ENCODE measurements at regions not wholly inside any gene's neighbourhood (a gene's known extent, or its start where the extent isn't known, plus 50 kb on each side); places are given as distances from the start of the nearest gene placed in this dataset.
A peak's percentile ranks its signal among the peaks of the same experiment; 100 is the strongest.

DNA sequence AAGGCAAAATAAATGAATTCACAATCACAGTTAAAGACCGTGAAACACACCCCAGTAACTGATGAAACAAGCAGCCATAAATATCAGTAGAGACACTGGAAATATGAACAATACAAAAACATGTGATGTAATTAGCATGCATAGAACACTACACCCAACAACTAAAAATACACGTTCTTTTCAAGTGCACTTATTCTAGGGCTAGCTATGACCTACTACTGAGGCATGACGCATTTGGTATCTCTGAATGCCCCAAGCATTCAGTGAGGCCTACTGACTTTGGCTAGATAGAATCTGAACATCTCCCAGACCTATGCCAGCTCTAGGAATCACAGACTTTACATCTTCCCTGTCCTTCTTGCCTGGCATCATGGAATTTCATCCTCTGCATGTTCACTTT lies 450.0 kb upstream of the ID2 start:
- Histone ChIP-seq H3K27me3 (ENCODE audit: control insufficient read depth, insufficient read depth, low read length) (no peaks in the 10 kb centered on the region), H3K4me1 (ENCODE audit: control insufficient read depth, insufficient read depth, low read length) (no peaks in the 10 kb centered on the region), H3K4me3 (ENCODE audit: low read length) (no peak overlapping the region), H3K36me3 (ENCODE audit: control insufficient read depth, insufficient read depth, low read length) (no peaks in the 10 kb centered on the region), H3K9me3 (ENCODE audit: control insufficient read depth, low read depth, low read length) (no peaks in the 10 kb centered on the region), H3K27ac (ENCODE audit: low read length) (no peak overlapping the region)
- 100% methylated on average over 1 of the region's 3 CpGs for WGBS (ENCODE audit: insufficient coverage, low lambda C conversion rate)
- DNase-seq: no peak

DNA sequence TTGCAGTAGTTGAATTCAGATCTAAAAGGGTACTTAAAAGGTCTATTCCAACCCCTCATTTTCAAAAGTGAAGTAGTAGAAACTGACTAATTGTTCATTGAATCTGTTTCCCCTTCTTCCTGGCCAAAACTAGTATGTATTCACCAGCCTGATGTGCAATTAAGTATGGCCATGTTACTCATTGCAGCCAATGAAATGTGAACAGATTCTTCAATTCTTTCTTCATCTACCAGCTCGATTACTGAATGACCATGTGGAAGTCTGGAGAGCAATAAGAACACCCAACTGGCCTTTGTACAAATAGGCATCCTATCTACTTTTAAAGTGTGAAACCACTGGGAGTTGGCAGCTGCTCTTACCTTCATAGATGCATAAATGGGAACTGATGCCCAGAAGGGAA lies 449.0 kb upstream of the ID2 start:
- Histone ChIP-seq H3K27me3 (ENCODE audit: control insufficient read depth, insufficient read depth, low read length) (no peaks in the 10 kb centered on the region), H3K4me3 (ENCODE audit: low read length) (no peak overlapping the region), H3K9me3 (ENCODE audit: control insufficient read depth, low read depth, low read length) (no peaks in the 10 kb centered on the region), H3K27ac (ENCODE audit: low read length) (no peak overlapping the region), H3K36me3 (ENCODE audit: control insufficient read depth, insufficient read depth, low read length) (no peaks in the 10 kb centered on the region), H3K4me1 (ENCODE audit: control insufficient read depth, insufficient read depth, low read length) (no peaks in the 10 kb centered on the region)
- WGBS (ENCODE audit: insufficient coverage, low lambda C conversion rate): no CpG with 5 or more reads among the region's 1 CpG
- DNase-seq: no peak

DNA sequence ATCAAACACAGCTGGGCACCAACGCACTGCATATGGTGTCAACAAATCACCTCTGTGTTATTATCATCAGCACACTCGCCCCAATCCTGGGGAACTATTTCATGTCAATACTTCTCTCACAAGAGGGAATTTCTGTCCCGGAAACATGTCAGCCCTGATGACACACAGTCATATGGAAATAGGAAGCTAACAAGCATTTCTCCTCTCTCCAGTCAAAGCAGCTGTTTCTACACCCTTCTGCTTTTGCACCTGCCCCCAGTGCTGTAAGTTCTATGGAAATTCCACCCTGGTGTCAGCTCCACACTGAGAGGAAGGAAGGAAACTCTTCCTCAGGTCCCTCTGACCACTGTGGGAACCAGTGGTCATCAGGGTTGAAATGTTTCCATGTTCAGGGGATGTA lies 447.6 kb upstream of the ID2 start:
- Histone ChIP-seq H3K27ac (ENCODE audit: low read length) (no peak overlapping the region), H3K4me1 (ENCODE audit: control insufficient read depth, insufficient read depth, low read length) (peaks cover 8% of the 10 kb centered on the region), H3K4me3 (ENCODE audit: low read length) (no peak overlapping the region), H3K36me3 (ENCODE audit: control insufficient read depth, insufficient read depth, low read length) (no peaks in the 10 kb centered on the region), H3K27me3 (ENCODE audit: control insufficient read depth, insufficient read depth, low read length) (no peaks in the 10 kb centered on the region), H3K9me3 (ENCODE audit: control insufficient read depth, low read depth, low read length) (no peaks in the 10 kb centered on the region)
- DNase-seq: no peak
- no CpG with 5 or more reads among the region's 3 CpGs for WGBS (ENCODE audit: insufficient coverage, low lambda C conversion rate)

DNA sequence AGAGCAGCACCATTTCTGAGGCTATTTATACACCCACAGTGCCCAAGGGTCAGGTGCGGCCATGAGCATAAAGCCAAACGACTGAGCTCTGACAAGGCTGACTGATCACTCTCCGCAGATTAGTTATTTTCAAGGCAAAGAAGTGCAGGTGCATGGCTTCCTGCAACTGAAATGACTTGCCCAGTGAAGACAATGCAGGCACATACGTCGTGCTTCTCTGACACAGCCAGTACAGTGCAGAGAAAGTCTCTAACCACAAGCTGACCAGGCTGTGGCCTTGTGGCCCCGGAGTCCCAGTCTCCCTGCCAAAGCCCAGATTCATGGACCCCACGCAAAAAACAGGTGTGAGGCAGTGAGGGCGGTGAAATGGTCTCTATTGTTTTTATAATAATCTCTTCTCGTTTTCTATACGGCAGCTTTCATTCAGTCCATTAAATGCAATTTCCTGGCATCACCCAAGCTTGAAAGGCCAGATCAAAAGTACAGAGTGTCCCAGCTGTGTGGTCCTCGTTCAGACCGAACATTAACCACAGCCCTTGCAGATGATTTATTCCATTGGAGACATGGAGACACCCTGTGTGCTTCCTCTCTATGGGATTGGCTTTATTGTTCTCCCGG lies 447.0 kb upstream of the ID2 start:
- WGBS (ENCODE audit: insufficient coverage, low lambda C conversion rate): no CpG with 5 or more reads among the region's 13 CpGs
- no peaks in the 10 kb centered on the region for H3K36me3 ChIP-seq (ENCODE audit: control insufficient read depth, insufficient read depth, low read length)
- no peak overlapping the region for H3K27ac ChIP-seq (ENCODE audit: low read length)
- H3K4me3 ChIP-seq (ENCODE audit: low read length): no peak overlapping the region
- no peak for DNase-seq
- peaks cover 9% of the 10 kb centered on the region for H3K4me1 ChIP-seq (ENCODE audit: control insufficient read depth, insufficient read depth, low read length)
- H3K27me3 ChIP-seq (ENCODE audit: control insufficient read depth, insufficient read depth, low read length): no peaks in the 10 kb centered on the region
- no peaks in the 10 kb centered on the region for H3K9me3 ChIP-seq (ENCODE audit: control insufficient read depth, low read depth, low read length)

DNA sequence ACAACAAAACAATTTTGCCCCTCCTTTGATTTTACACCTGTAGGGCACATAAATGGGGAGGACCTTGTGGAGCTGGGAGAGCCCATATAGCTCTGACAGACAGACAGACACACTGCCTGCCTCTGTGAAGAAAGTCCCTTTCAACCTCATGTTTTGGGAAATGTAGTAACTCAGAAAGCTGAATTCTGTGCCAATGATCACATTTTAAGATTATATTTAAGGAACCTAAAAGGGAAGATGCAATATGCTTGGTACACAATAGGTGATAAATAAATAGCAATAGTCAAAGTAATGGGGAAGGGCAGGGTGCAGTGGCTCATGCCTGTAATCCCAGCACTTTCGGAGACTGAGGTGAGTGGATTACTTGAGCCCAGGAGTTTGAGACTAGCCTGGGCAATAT lies 446.4 kb upstream of the ID2 start:
- no peaks in the 10 kb centered on the region for H3K9me3 ChIP-seq (ENCODE audit: control insufficient read depth, low read depth, low read length)
- H3K36me3 ChIP-seq (ENCODE audit: control insufficient read depth, insufficient read depth, low read length): no peaks in the 10 kb centered on the region
- H3K4me1 ChIP-seq (ENCODE audit: control insufficient read depth, insufficient read depth, low read length): peaks cover 9% of the 10 kb centered on the region
- WGBS (ENCODE audit: insufficient coverage, low lambda C conversion rate): 100% methylated on average over 1 of the region's 1 CpG
- no peak for DNase-seq
- H3K4me3 ChIP-seq (ENCODE audit: low read length): no peak overlapping the region
- H3K27ac ChIP-seq (ENCODE audit: low read length): no peak overlapping the region
- no peaks in the 10 kb centered on the region for H3K27me3 ChIP-seq (ENCODE audit: control insufficient read depth, insufficient read depth, low read length)

DNA sequence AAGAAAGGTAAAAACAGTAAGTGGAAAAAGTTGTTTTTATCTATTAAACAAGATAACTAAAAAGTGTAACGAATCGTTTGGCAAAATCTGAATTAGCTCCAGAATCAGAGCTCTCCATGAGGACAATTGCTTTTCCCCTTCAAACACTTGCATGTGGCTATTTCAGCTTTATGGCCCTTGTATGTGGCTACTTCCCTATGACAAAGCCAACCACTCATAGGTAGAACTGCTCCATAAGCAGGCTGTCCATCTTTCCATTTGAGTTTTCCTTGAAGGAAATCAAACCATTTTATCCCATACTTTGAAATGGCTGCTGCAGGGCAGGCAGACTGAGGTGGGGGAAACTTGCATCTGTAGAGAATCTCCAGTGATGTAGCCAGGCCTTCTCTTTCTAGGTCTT lies 445.5 kb upstream of the ID2 start:
- Histone ChIP-seq H3K36me3 (ENCODE audit: control insufficient read depth, insufficient read depth, low read length) (no peaks in the 10 kb centered on the region), H3K4me1 (ENCODE audit: control insufficient read depth, insufficient read depth, low read length) (peaks cover 9% of the 10 kb centered on the region), H3K9me3 (ENCODE audit: control insufficient read depth, low read depth, low read length) (no peaks in the 10 kb centered on the region), H3K4me3 (ENCODE audit: low read length) (no peak overlapping the region), H3K27ac (ENCODE audit: low read length) (no peak overlapping the region), H3K27me3 (ENCODE audit: control insufficient read depth, insufficient read depth, low read length) (no peaks in the 10 kb centered on the region)
- DNase-seq: no peak
- no CpG with 5 or more reads among the region's 2 CpGs for WGBS (ENCODE audit: insufficient coverage, low lambda C conversion rate)

DNA sequence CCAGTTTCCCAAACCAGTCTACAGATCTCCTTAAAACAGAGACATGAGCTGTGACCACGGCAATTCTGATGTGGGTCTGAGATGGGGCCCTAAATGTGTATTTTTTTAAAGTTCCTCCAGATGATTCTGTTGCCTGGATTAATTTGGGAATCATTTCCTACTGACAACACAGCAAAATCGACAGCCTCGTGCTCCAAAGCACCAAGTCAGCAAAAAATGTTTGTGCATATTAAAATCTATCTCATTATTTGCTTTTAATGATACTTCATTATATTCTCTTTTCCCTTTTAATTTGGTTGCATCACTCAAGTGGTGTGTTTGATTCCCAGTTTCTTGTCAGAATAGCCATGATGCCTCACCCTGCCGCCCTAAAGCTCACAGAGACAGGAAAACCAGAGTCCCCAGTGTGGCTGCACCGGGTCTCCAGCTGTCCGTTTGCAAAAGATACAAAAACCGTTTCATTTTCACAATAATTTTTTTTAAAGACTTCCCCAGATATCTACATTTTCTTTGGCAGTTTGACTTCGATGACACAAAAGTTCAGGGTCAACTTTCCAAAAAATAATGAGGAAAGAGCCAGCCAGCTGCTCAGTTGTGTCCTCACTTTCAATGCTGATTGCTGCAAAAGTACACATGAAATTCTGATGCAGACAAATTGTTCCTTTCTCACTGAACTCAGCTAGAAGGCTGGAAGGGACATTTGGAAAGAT lies 443.2 kb upstream of the ID2 start:
- H3K4me1 ChIP-seq (ENCODE audit: control insufficient read depth, insufficient read depth, low read length): peaks cover 9% of the 10 kb centered on the region
- no peak for DNase-seq
- H3K27ac ChIP-seq (ENCODE audit: low read length): no peak overlapping the region
- H3K4me3 ChIP-seq (ENCODE audit: low read length): no peak overlapping the region
- H3K9me3 ChIP-seq (ENCODE audit: control insufficient read depth, low read depth, low read length): peaks cover 4% of the 10 kb centered on the region
- no peaks in the 10 kb centered on the region for H3K27me3 ChIP-seq (ENCODE audit: control insufficient read depth, insufficient read depth, low read length)
- WGBS (ENCODE audit: insufficient coverage, low lambda C conversion rate): 63% methylated on average over 1 of the region's 8 CpGs
- H3K36me3 ChIP-seq (ENCODE audit: control insufficient read depth, insufficient read depth, low read length): no peaks in the 10 kb centered on the region

DNA sequence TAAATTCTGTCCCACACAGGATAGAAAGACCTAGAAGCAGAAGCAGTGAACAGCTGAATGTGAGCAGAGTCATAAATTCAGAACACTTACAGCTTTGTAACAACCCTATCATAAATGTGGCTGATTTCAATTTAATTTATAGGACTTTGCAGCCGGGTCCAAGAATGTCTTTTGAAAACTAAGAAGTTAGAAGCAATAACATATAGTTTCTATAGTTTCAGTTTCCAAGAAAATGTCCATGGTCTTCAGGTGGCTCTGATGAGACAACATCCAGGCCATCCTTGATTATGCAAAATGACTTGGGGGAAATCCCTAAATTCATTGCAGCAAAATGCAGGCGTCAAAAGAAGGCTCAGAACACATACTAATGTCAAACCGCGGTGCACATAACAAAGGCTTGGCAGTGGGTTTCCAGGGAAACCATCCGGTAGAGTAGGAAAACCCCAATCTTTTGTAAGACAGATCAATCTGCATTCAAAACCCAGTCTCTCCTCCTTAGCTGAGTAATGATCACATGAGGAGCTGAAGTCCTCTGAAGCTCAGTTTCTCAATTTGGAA lies 442.2 kb upstream of the ID2 start:
- WGBS (ENCODE audit: insufficient coverage, low lambda C conversion rate): no CpG with 5 or more reads among the region's 5 CpGs
- peaks cover 9% of the 10 kb centered on the region for H3K4me1 ChIP-seq (ENCODE audit: control insufficient read depth, insufficient read depth, low read length)
- H3K27me3 ChIP-seq (ENCODE audit: control insufficient read depth, insufficient read depth, low read length): no peaks in the 10 kb centered on the region
- no peak overlapping the region for H3K4me3 ChIP-seq (ENCODE audit: low read length)
- no peaks in the 10 kb centered on the region for H3K36me3 ChIP-seq (ENCODE audit: control insufficient read depth, insufficient read depth, low read length)
- H3K9me3 ChIP-seq (ENCODE audit: control insufficient read depth, low read depth, low read length): peaks cover 4% of the 10 kb centered on the region
- no peak overlapping the region for H3K27ac ChIP-seq (ENCODE audit: low read length)
- DNase-seq: peak; percentile 19 to 67

DNA sequence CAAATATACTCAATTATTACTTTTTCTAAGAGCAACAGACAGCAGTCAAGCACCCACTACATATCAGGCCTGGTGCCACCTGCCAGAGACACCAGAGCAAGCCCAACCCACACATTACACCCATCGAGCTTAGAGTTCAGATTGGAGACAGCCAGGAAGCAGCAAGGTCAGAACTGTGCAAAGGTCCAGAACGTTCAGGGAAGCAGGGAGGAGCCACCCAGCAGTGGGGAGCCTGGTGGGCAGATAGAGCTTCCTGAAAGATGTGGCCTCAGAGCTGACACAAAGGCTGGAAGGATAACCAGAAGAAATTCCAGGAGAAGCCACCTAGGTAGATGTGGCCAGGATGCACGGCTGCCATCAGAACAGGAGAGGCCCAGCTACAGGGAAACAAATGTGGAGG lies 440.5 kb upstream of the ID2 start:
- DNase-seq: peak; percentile 40 to 64

DNA sequence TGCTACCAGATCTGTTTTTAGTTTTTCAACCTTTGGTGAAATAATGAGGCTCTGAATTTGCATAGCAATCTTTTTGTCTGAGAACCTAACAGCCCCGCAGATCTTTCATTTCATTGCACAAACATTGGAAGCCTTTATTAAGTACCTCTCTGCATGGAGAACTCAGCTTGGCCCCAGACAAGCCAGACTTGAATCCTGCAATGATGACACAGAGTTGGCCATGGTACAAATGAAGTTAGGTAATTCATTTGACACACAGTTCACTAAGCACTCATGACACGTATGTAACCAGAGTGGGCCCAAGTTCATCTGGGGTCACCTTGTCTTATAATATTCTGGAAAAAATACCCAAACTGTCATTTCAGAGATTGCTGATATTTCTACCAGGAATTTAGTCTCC lies 439.1 kb upstream of the ID2 start:
- Histone ChIP-seq H3K27me3 (ENCODE audit: control insufficient read depth, insufficient read depth, low read length) (no peaks in the 10 kb centered on the region), H3K4me3 (ENCODE audit: low read length) (no peak overlapping the region), H3K36me3 (ENCODE audit: control insufficient read depth, insufficient read depth, low read length) (no peaks in the 10 kb centered on the region), H3K9me3 (ENCODE audit: control insufficient read depth, low read depth, low read length) (peaks cover 4% of the 10 kb centered on the region), H3K4me1 (ENCODE audit: control insufficient read depth, insufficient read depth, low read length) (peaks cover 9% of the 10 kb centered on the region), H3K27ac (ENCODE audit: low read length) (no peak overlapping the region)
- DNase-seq: no peak
- WGBS (ENCODE audit: insufficient coverage, low lambda C conversion rate): no CpG with 5 or more reads among the region's 2 CpGs

More for the DNA sequence above, 440.5 kb upstream of the ID2 start:
- Histone ChIP-seq H3K27me3 (ENCODE audit: control insufficient read depth, insufficient read depth, low read length) (no peaks in the 10 kb centered on the region), H3K9me3 (ENCODE audit: control insufficient read depth, low read depth, low read length) (peaks cover 4% of the 10 kb centered on the region), H3K4me3 (ENCODE audit: low read length) (no peak overlapping the region), H3K36me3 (ENCODE audit: control insufficient read depth, insufficient read depth, low read length) (no peaks in the 10 kb centered on the region), H3K27ac (ENCODE audit: low read length) (no peak overlapping the region), H3K4me1 (ENCODE audit: control insufficient read depth, insufficient read depth, low read length) (peaks cover 9% of the 10 kb centered on the region)
- no CpG with 5 or more reads among the region's 3 CpGs for WGBS (ENCODE audit: insufficient coverage, low lambda C conversion rate)
